ENCODE measurements at regions not wholly inside any gene's neighbourhood (a gene's known extent, or its start where the extent isn't known, plus 50 kb on each side); places are given as distances from the start of the nearest gene placed in this dataset.

DNA sequence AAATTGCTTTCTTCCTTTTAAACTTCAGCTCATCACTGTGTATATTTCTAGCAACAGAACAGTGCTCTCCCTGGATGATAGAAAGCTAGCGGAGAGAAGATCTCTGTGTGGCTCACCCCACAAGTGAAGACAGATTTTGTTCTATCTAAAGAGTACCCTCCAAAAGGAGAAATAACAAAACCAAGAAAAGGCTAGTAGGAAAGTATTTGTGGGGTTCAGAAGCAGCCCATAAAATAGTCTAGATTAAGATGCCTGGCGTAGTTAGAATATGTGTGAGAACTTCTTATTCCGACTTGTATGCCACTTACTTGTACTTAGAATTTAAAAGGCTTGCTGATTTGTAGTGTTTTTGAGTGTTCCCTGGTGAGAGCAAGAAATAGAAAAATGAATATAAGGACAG lies 214.9 kb upstream of the IL12A start:
- in situ Hi-C loops (cut with MboI; ENCODE audit: low pct_ligation_motif_present in 1 of 4, low pct_unique_long_range_greater_than_20kb in 1 of 4, low sequenced_read_pairs in 3 of 4) (no loop called here), intact Hi-C loops (cut with DNase I; ENCODE audit: low total_unique reads) (no loop called here)
- TF ChIP-seq, protein P1, sequence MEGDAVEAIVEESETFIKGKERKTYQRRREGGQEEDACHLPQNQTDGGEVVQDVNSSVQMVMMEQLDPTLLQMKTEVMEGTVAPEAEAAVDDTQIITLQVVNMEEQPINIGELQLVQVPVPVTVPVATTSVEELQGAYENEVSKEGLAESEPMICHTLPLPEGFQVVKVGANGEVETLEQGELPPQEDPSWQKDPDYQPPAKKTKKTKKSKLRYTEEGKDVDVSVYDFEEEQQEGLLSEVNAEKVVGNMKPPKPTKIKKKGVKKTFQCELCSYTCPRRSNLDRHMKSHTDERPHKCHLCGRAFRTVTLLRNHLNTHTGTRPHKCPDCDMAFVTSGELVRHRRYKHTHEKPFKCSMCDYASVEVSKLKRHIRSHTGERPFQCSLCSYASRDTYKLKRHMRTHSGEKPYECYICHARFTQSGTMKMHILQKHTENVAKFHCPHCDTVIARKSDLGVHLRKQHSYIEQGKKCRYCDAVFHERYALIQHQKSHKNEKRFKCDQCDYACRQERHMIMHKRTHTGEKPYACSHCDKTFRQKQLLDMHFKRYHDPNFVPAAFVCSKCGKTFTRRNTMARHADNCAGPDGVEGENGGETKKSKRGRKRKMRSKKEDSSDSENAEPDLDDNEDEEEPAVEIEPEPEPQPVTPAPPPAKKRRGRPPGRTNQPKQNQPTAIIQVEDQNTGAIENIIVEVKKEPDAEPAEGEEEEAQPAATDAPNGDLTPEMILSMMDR (IDR thresholded peaks at IDR 0.05) = no peak
- TF ChIP-seq POLR2AphosphoS5 (IDR thresholded peaks at IDR 0.05) (no peak), EP300 (IDR thresholded peaks at IDR 0.05; ENCODE audit: low read depth) (no peak), POLR2A (IDR thresholded peaks at IDR 0.05) (no peak)
- H3K4me3 ChIP-seq = no peak overlapping the region
- DNase-seq = no peak
- no peaks in the 10 kb centered on the region for H3K27me3 ChIP-seq
- peak overlapping the region in 2 of 4 donors; percentile 2 to 7 for H3K27ac ChIP-seq
- H3K36me3 ChIP-seq = no peaks in the 10 kb centered on the region
- peaks cover 0 to 31% (median 5%) of the 10 kb centered on the region in 4 donors for H3K4me1 ChIP-seq
- WGBS, 2 donors (ENCODE audit: low coverage in 1 of 2) = 80 to 91% methylated on average over 3 of the region's 3 CpGs
- H3K9me3 ChIP-seq = no peaks in the 10 kb centered on the region

- H3K4me1 ChIP-seq = peaks cover 0 to 30% (median 5%) of the 10 kb centered on the region in 4 donors
- in situ Hi-C loops (cut with MboI; ENCODE audit: low pct_ligation_motif_present in 1 of 4, low pct_unique_long_range_greater_than_20kb in 1 of 4, low sequenced_read_pairs in 3 of 4) (no loop called here), intact Hi-C loops (cut with DNase I; ENCODE audit: low total_unique reads) (no loop called here)
- H3K27me3 ChIP-seq = no peaks in the 10 kb centered on the region
- DNase-seq = peak; percentile 43
- H3K27ac ChIP-seq = peak overlapping the region; percentile 16 to 70 (median 50)
- TF ChIP-seq EP300 (IDR thresholded peaks at IDR 0.05; ENCODE audit: low read depth) (no peak), POLR2AphosphoS5 (IDR thresholded peaks at IDR 0.05) (no peak), POLR2A (IDR thresholded peaks at IDR 0.05) (no peak)
- TF ChIP-seq, protein P1 (IDR thresholded peaks at IDR 0.05) = no peak
- no peaks in the 10 kb centered on the region for H3K9me3 ChIP-seq
- no peaks in the 10 kb centered on the region for H3K36me3 ChIP-seq
- 47 to 57% methylated on average over 2 to 5 of the region's 5 CpGs for WGBS, 2 donors (ENCODE audit: low coverage in 1 of 2)
- no peak overlapping the region for H3K4me3 ChIP-seq
Measured at GRCh38 chr3:159775372-159775961, 213.2 kb upstream of the IL12A start.

- peak overlapping the region; percentile 23 to 70 (median 50) for H3K27ac ChIP-seq
- H3K9me3 ChIP-seq = no peaks in the 10 kb centered on the region
- in situ Hi-C loops (cut with MboI; ENCODE audit: low pct_ligation_motif_present in 1 of 4, low pct_unique_long_range_greater_than_20kb in 1 of 4, low sequenced_read_pairs in 3 of 4) = no loop called here
- H3K27me3 ChIP-seq = no peaks in the 10 kb centered on the region
- TF ChIP-seq EP300 (IDR thresholded peaks at IDR 0.05; ENCODE audit: low read depth) = no peak
- TF ChIP-seq POLR2A (IDR thresholded peaks at IDR 0.05) = no peak
- TF ChIP-seq POLR2AphosphoS5 (IDR thresholded peaks at IDR 0.05) = no peak
- TF ChIP-seq, protein P1 (IDR thresholded peaks at IDR 0.05) = no peak
- no peak overlapping the region for H3K4me3 ChIP-seq
- WGBS, 2 donors (ENCODE audit: low coverage in 1 of 2) = 74 to 97% methylated on average over 3 to 4 of the region's 4 CpGs
- H3K4me1 ChIP-seq = peaks cover 0 to 23% (median 5%) of the 10 kb centered on the region in 4 donors
- intact Hi-C loops (cut with DNase I; ENCODE audit: low total_unique reads) = no loop called here
- no peak for DNase-seq
- no peaks in the 10 kb centered on the region for H3K36me3 ChIP-seq
Measured at GRCh38 chr3:159776779-159777178, 211.9 kb upstream of the IL12A start.

GRCh38 chr3:159779883-159780282 lies 208.8 kb upstream of the IL12A start:
- Histone ChIP-seq H3K9me3 (no peaks in the 10 kb centered on the region), H3K27ac (no peak overlapping the region), H3K4me1 (peaks cover under 1 to 47% (median 21%) of the 10 kb centered on the region in 4 donors), H3K36me3 (no peaks in the 10 kb centered on the region), H3K4me3 (no peak overlapping the region), H3K27me3 (no peaks in the 10 kb centered on the region)
- in situ Hi-C loops (cut with MboI; ENCODE audit: low pct_ligation_motif_present in 1 of 4, low pct_unique_long_range_greater_than_20kb in 1 of 4, low sequenced_read_pairs in 3 of 4) = no loop called here
- TF ChIP-seq, protein P1 (IDR thresholded peaks at IDR 0.05) = no peak
- TF ChIP-seq POLR2A (IDR thresholded peaks at IDR 0.05) = no peak
- intact Hi-C loops (cut with DNase I; ENCODE audit: low total_unique reads) = no loop called here
- no peak for DNase-seq
- 86% methylated on average over 6 of the region's 6 CpGs; no CpG with 5 or more reads in 1 of the 2 donors for WGBS, 2 donors (ENCODE audit: low coverage in 1 of 2)
